Panc1 (cell line): ENCODE measurements at regions not wholly inside any gene's neighbourhood (a gene's known extent, or its start where the extent isn't known, plus 50 kb on each side); places are given as distances from the start of the nearest gene placed in this dataset.

ENCODE experiments used
- ATAC-seq: fragments of 200-7000 bp; cut with Tn5 transposase; 2 replicates; pipeline ENCODE4 v1.9.1; 2020; ENCODE audit warnings: mild to moderate bottlenecking, moderate library complexity
- BruUV-seq: library from RNA; stranded (reverse); fragments of 400-500 nt; replicated peaks from 2 replicates; lab custom pipeline; 2021; lab: Mats Ljungman, UMichigan
- CTCF ChIA-PET: fragments of 300-600 bp; sonication (Branson Sonifier 250); formaldehyde crosslinking; loops from one replicate; lab custom pipeline; 2022; ENCODE audit warnings: antibody characterized with exemption; lab: Charles Lee
- POLR2A ChIA-PET: fragments of 300-600 bp; sonication (Branson Sonifier 250); formaldehyde crosslinking; loops from one replicate; lab custom pipeline; 2022; ENCODE audit warnings: antibody characterized with exemption; lab: Charles Lee
- DNase-seq: peaks from one replicate; pipeline ENCODE4 v3.0.0-alpha.2; 2010; ENCODE audit warnings: low read depth, low spot score
- H3K27ac ChIP-seq: 2 replicates; pipeline ENCODE4 v1.5.1; 2011; ENCODE audit warnings: mild to moderate bottlenecking, low read length, inconsistent platforms
- H3K27me3 ChIP-seq: fragments of 200-500 bp; sonication (Bioruptor generic); 2 replicates; pipeline ENCODE4 v1.6.0; 2014; ENCODE audit warnings: low read length, inconsistent platforms; ENCODE audit not compliant: control insufficient read depth, insufficient read depth
- H3K36me3 ChIP-seq: fragments of 200-500 bp; sonication (Bioruptor generic); 2 replicates; pipeline ENCODE4 v1.5.1; 2014; ENCODE audit warnings: inconsistent platforms, mild to moderate bottlenecking, low read length, moderate library complexity; ENCODE audit not compliant: control insufficient read depth, insufficient read depth
- H3K4me1 ChIP-seq: 2 replicates; pipeline ENCODE4 v1.5.1; 2011; ENCODE audit warnings: inconsistent platforms, mild to moderate bottlenecking, low read length, moderate library complexity; ENCODE audit not compliant: control insufficient read depth, insufficient read depth
- H3K4me3 ChIP-seq, 2 experiments: 2 replicates each; pipeline ENCODE4 v1.5.1; 2011 to 2012; ENCODE audit warnings: low read depth in 2 of 2, low read length in 2 of 2, mild to moderate bottlenecking in 2 of 2, inconsistent platforms in 1 of 2, moderate library complexity in 1 of 2
- H3K9me3 ChIP-seq: fragments of 200-500 bp; sonication (Bioruptor generic); 2 replicates; pipeline ENCODE4 v1.5.1; 2014; ENCODE audit warnings: low read depth, mild to moderate bottlenecking, inconsistent platforms, low read length, moderate library complexity; ENCODE audit not compliant: control insufficient read depth, insufficient read depth
- POLR2AphosphoS5 ChIP-seq: IDR thresholded peaks from 2 replicates; pipeline ENCODE4 v1.6.1; 2012; ENCODE audit warnings: mild to moderate bottlenecking, low read depth, low read length, moderate library complexity
- SIN3A ChIP-seq: IDR thresholded peaks from 2 replicates; pipeline ENCODE4 v1.6.1; 2012; ENCODE audit warnings: low read depth, mild to moderate bottlenecking, low read length, moderate library complexity, borderline replicate concordance; ENCODE audit not compliant: insufficient read depth
- TCF7L2 ChIP-seq: IDR thresholded peaks from 2 replicates; pipeline ENCODE4 v1.6.1; 2011; ENCODE audit warnings: mild to moderate bottlenecking, low read depth, low read length, inconsistent platforms
- in situ Hi-C: cut with HindIII; loops from 2 replicates; pipeline ENCODE4 v1.10.0; 2016; ENCODE audit warnings: low sequenced_read_pairs, low pct_unique_long_range_greater_than_20kb
- intact Hi-C: fragments of 100-400 bp; cut with micrococcal nuclease; formaldehyde crosslinking; loops from one replicate; pipeline ENCODE4 v1.10.0; 2022; ENCODE audit not compliant: unreplicated experiment
- TF ChIP-seq, protein P1 (sequence below): fragments of 450-650 bp; IDR thresholded peaks from 2 replicates; pipeline ENCODE4 v1.5.1; 2017; ENCODE audit warnings: mild to moderate bottlenecking
- TF ChIP-seq, protein P2 (sequence below), 2 experiments: IDR thresholded peaks; 2 replicates each; pipeline ENCODE4 v1.6.1; 2011 to 2012; ENCODE audit warnings: low read depth in 2 of 2, control low read depth in 1 of 2, low read length in 1 of 2, mild to moderate bottlenecking in 1 of 2, moderate library complexity in 1 of 2; ENCODE audit not compliant: insufficient read depth in 1 of 2

DNA sequence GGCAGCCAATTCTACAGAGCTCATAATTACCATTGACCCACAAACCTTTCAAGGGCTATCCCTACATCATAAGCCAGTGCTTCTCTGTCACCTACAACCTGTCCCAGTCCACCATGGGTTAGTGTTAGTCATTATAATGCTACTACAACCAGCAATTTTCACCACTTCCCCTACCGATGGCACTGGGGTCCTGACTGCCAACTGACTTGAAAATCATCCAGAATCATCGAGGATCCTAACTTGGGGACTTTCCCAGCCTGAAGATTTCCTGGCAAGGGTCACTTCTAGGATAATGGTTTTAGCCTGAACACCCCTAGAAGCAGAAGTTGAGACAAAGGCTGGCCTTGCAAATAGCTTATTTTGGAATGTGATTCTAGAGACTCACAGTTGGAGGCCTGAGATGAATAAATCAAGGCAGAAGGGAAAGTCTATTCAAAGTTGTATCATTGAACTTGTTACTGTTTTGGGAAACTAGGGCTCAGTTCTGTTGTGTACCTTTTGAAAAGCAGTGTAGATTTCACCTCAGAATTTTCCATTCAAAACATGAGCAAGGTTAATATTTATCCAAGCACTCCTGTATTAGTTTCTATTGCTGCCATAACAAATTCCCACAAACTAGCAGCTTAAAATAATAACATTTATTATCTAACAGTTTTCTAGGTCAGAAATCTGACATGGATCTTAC lies 633.0 kb downstream of the LRRC70 start:
- ChIA-PET CTCF (no interaction called here), POLR2A (no interaction called here)
- Histone ChIP-seq H3K4me3 (no peak overlapping the region), H3K36me3 (no peaks in the 10 kb centered on the region), H3K4me1 (no peaks in the 10 kb centered on the region), H3K27ac (no peak overlapping the region), H3K27me3 (no peaks in the 10 kb centered on the region), H3K9me3 (no peaks in the 10 kb centered on the region)
- in situ Hi-C loops (no loop called here), intact Hi-C loops (no loop called here)
- no TSS peak for BruUV-seq
- TF ChIP-seq, protein P1, sequence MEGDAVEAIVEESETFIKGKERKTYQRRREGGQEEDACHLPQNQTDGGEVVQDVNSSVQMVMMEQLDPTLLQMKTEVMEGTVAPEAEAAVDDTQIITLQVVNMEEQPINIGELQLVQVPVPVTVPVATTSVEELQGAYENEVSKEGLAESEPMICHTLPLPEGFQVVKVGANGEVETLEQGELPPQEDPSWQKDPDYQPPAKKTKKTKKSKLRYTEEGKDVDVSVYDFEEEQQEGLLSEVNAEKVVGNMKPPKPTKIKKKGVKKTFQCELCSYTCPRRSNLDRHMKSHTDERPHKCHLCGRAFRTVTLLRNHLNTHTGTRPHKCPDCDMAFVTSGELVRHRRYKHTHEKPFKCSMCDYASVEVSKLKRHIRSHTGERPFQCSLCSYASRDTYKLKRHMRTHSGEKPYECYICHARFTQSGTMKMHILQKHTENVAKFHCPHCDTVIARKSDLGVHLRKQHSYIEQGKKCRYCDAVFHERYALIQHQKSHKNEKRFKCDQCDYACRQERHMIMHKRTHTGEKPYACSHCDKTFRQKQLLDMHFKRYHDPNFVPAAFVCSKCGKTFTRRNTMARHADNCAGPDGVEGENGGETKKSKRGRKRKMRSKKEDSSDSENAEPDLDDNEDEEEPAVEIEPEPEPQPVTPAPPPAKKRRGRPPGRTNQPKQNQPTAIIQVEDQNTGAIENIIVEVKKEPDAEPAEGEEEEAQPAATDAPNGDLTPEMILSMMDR, result no peak
- TF ChIP-seq SIN3A, result no peak
- no peak for TF ChIP-seq TCF7L2
- TF ChIP-seq, protein P2, sequence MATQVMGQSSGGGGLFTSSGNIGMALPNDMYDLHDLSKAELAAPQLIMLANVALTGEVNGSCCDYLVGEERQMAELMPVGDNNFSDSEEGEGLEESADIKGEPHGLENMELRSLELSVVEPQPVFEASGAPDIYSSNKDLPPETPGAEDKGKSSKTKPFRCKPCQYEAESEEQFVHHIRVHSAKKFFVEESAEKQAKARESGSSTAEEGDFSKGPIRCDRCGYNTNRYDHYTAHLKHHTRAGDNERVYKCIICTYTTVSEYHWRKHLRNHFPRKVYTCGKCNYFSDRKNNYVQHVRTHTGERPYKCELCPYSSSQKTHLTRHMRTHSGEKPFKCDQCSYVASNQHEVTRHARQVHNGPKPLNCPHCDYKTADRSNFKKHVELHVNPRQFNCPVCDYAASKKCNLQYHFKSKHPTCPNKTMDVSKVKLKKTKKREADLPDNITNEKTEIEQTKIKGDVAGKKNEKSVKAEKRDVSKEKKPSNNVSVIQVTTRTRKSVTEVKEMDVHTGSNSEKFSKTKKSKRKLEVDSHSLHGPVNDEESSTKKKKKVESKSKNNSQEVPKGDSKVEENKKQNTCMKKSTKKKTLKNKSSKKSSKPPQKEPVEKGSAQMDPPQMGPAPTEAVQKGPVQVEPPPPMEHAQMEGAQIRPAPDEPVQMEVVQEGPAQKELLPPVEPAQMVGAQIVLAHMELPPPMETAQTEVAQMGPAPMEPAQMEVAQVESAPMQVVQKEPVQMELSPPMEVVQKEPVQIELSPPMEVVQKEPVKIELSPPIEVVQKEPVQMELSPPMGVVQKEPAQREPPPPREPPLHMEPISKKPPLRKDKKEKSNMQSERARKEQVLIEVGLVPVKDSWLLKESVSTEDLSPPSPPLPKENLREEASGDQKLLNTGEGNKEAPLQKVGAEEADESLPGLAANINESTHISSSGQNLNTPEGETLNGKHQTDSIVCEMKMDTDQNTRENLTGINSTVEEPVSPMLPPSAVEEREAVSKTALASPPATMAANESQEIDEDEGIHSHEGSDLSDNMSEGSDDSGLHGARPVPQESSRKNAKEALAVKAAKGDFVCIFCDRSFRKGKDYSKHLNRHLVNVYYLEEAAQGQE (IDR thresholded peaks at IDR 0.05; ENCODE audit: insufficient read depth in 1 of 2, low read depth in 2 of 2, low read length in 1 of 2), result no peak
- no peak for TF ChIP-seq POLR2AphosphoS5
- ATAC-seq, result no peak
- DNase-seq, result no peak

DNA sequence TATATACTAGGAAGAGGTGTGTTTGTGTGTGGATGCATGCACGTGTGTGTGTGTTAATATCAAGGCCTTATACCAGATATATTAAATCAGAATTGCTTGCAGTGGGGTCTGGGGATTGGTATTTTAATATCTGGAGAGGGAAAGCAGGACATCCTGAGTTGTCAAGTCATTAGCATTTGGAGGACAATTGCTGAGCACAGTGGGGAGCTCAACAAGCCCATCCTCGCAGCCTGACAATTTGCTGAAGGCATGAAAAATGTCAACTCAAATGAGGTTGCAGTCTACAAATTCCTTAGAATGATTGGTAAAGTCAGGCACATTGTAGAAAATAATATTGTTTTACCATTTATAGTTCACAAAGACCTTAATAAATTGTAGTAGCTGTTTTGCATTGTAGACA lies 627.4 kb downstream of the LRRC70 start:
- no peak overlapping the region for H3K4me3 ChIP-seq
- ChIA-PET CTCF (no interaction called here), POLR2A (no interaction called here)
- intact Hi-C loops, result no loop called here
- no TSS peak for BruUV-seq
- H3K27me3 ChIP-seq, result no peaks in the 10 kb centered on the region
- H3K27ac ChIP-seq, result no peak overlapping the region
- H3K4me1 ChIP-seq, result no peaks in the 10 kb centered on the region
- in situ Hi-C loops, result no loop called here
- ATAC-seq (no peak), DNase-seq (no peak)
- TF ChIP-seq, protein P1, result no peak
- TF ChIP-seq SIN3A, result no peak
- TF ChIP-seq POLR2AphosphoS5, result no peak
- no peak for TF ChIP-seq TCF7L2
- TF ChIP-seq, protein P2 (IDR thresholded peaks at IDR 0.05; ENCODE audit: insufficient read depth in 1 of 2, low read depth in 2 of 2, low read length in 1 of 2), result no peak
- no peaks in the 10 kb centered on the region for H3K36me3 ChIP-seq
- H3K9me3 ChIP-seq, result no peaks in the 10 kb centered on the region
